Neural progenitor cell (in vitro differentiated cells): ENCODE measurements at regions not wholly inside any gene's neighbourhood (a gene's known extent, or its start where the extent isn't known, plus 50 kb on each side); places are given as distances from the start of the nearest gene placed in this dataset.

Experiments used
- DNase-seq: peaks from one replicate; pipeline ENCODE4 v3.0.0-alpha.2; 2016; ENCODE audit warnings: low spot score
- H2AFZ ChIP-seq: fragments of 200-600 bp; sonication (generic); replicated peaks from 2 replicates; pipeline ENCODE4 v1.6.1; 2016; ENCODE audit warnings: antibody characterized with exemption
- H3F3A ChIP-seq: fragments of 200-600 bp; sonication (generic); 2 replicates; pipeline ENCODE4 v1.6.1; 2016; ENCODE audit warnings: antibody characterized with exemption, low read depth
- H3K27ac ChIP-seq: fragments of 200-600 bp; sonication (generic); 2 replicates; pipeline ENCODE4 v1.5.1; 2016; ENCODE audit warnings: mild to moderate bottlenecking
- H3K27me3 ChIP-seq: fragments of 200-600 bp; sonication (generic); 2 replicates; pipeline ENCODE4 v1.6.1; 2016; ENCODE audit warnings: mild to moderate bottlenecking, moderate library complexity
- H3K36me3 ChIP-seq: fragments of 200-600 bp; sonication (generic); 2 replicates; pipeline ENCODE4 v1.5.1; 2016
- H3K4me1 ChIP-seq: fragments of 200-600 bp; sonication (generic); 2 replicates; pipeline ENCODE4 v1.6.1; 2016; ENCODE audit warnings: mixed run types
- H3K4me2 ChIP-seq: fragments of 200-600 bp; sonication (generic); 2 replicates; pipeline ENCODE4 v1.6.1; 2016
- H3K4me3 ChIP-seq: fragments of 200-600 bp; sonication (generic); 2 replicates; pipeline ENCODE4 v1.5.1; 2016
- H3K79me2 ChIP-seq: fragments of 200-600 bp; sonication (generic); 2 replicates; pipeline ENCODE4 v1.6.1; 2016; ENCODE audit warnings: low read depth
- H3K9ac ChIP-seq: fragments of 200-600 bp; sonication (generic); 2 replicates; pipeline ENCODE4 v1.6.1; 2016
- H3K9me3 ChIP-seq: fragments of 200-600 bp; sonication (generic); 2 replicates; pipeline ENCODE4 v1.5.1; 2016; ENCODE audit warnings: low read depth
- H4K20me1 ChIP-seq: fragments of 200-600 bp; sonication (generic); 2 replicates; pipeline ENCODE4 v1.6.1; 2016; ENCODE audit warnings: low read depth
- H3K27ac Mint-ChIP-seq: 3 replicates; pipeline ENCODE4 v1.8.0; 2021; ENCODE audit warnings: mixed read lengths
- H3K27me3 Mint-ChIP-seq: 2 replicates; pipeline ENCODE4 v1.8.0; 2022; ENCODE audit warnings: low read depth, mild to moderate bottlenecking, inconsistent platforms, moderate library complexity, mixed read lengths; ENCODE audit not compliant: insufficient read depth
- H3K36me3 Mint-ChIP-seq: 3 replicates; pipeline ENCODE4 v1.8.0; 2021; ENCODE audit warnings: mixed read lengths
- H3K4me1 Mint-ChIP-seq: 3 replicates; pipeline ENCODE4 v1.8.0; 2021; ENCODE audit warnings: mixed read lengths
- H3K4me3 Mint-ChIP-seq: 3 replicates; pipeline ENCODE4 v1.8.0; 2021; ENCODE audit warnings: mild to moderate bottlenecking, moderate library complexity, mixed read lengths
- H3K9me3 Mint-ChIP-seq: 3 replicates; pipeline ENCODE4 v1.8.0; 2020; ENCODE audit warnings: mixed read lengths
- CTCF ChIP-seq: fragments of 200-600 bp; sonication (generic); IDR thresholded peaks from 2 replicates; pipeline ENCODE4 v1.5.1; 2017; ENCODE audit warnings: antibody characterized with exemption, mild to moderate bottlenecking
- EZH2 ChIP-seq: fragments of 200-600 bp; sonication (generic); IDR thresholded peaks from 2 replicates; pipeline ENCODE4 v1.6.1; 2017; ENCODE audit warnings: antibody characterized with exemption, mild to moderate bottlenecking, moderate library complexity
- EZH2phosphoT487 ChIP-seq: fragments of 200-600 bp; sonication (generic); IDR thresholded peaks from 2 replicates; pipeline ENCODE4 v1.6.1; 2017; ENCODE audit warnings: antibody characterized with exemption

GRCh38 chr2:234565201-234565600 is 68.3 kb upstream of the ARL4C start:
- H3K9me3 Mint-ChIP-seq, result peaks cover 18% of the 10 kb centered on the region
- no peak overlapping the region for H3K4me3 Mint-ChIP-seq
- no peaks in the 10 kb centered on the region for H3K79me2 ChIP-seq
- H3K36me3 Mint-ChIP-seq, result peaks cover 2% of the 10 kb centered on the region
- DNase-seq, result no peak
- H4K20me1 ChIP-seq, result no peaks in the 10 kb centered on the region
- H3K4me1 Mint-ChIP-seq, result peaks cover 46% of the 10 kb centered on the region
- no peak overlapping the region for H3K27ac ChIP-seq
- H3K27ac Mint-ChIP-seq, result peak overlapping the region; percentile 90
- H3F3A ChIP-seq, result no peaks in the 10 kb centered on the region
- H3K4me2 ChIP-seq, result no peak overlapping the region
- TF ChIP-seq EZH2phosphoT487 (no peak), EZH2 (no peak), CTCF (no peak)
- no peaks in the 10 kb centered on the region for H3K36me3 ChIP-seq
- H3K9ac ChIP-seq, result no peak overlapping the region
- peaks cover 8% of the 10 kb centered on the region for H3K27me3 Mint-ChIP-seq
- no peak overlapping the region for H3K4me3 ChIP-seq
- H3K4me1 ChIP-seq, result peaks cover 12% of the 10 kb centered on the region
- H2AFZ ChIP-seq, result no peak overlapping the region
- no peaks in the 10 kb centered on the region for H3K27me3 ChIP-seq
- H3K9me3 ChIP-seq, result peaks cover 5% of the 10 kb centered on the region

- peaks cover 41% of the 10 kb centered on the region for H3K4me1 Mint-ChIP-seq
- peak overlapping the region; percentile 14 for H3K27ac Mint-ChIP-seq
- TF ChIP-seq EZH2phosphoT487, result no peak
- peak; percentile 9 for TF ChIP-seq CTCF
- Histone ChIP-seq H3K27ac (no peak overlapping the region), H3K4me2 (no peak overlapping the region), H3K79me2 (no peaks in the 10 kb centered on the region), H3F3A (no peaks in the 10 kb centered on the region), H3K27me3 (no peaks in the 10 kb centered on the region), H3K9ac (no peak overlapping the region), H4K20me1 (no peaks in the 10 kb centered on the region), H3K36me3 (no peaks in the 10 kb centered on the region), H3K4me3 (no peak overlapping the region), H2AFZ (no peak overlapping the region), H3K9me3 (peaks cover 5% of the 10 kb centered on the region), H3K4me1 (peaks cover 12% of the 10 kb centered on the region)
- DNase-seq, result no peak
- no peak overlapping the region for H3K4me3 Mint-ChIP-seq
- peaks cover 2% of the 10 kb centered on the region for H3K36me3 Mint-ChIP-seq
- H3K9me3 Mint-ChIP-seq, result peaks cover 23% of the 10 kb centered on the region
- H3K27me3 Mint-ChIP-seq, result peaks cover 8% of the 10 kb centered on the region
Observed at GRCh38 chr2:234564699-234565098, 67.8 kb upstream of the ARL4C start.

- TF ChIP-seq EZH2 (no peak), CTCF (no peak), EZH2phosphoT487 (no peak)
- Mint-ChIP-seq H3K4me1 (peaks cover 10% of the 10 kb centered on the region), H3K27ac (no peak overlapping the region), H3K9me3 (peaks cover 28% of the 10 kb centered on the region), H3K36me3 (peaks cover 2% of the 10 kb centered on the region), H3K27me3 (peaks cover 15% of the 10 kb centered on the region), H3K4me3 (no peak overlapping the region)
- H3F3A ChIP-seq, result no peaks in the 10 kb centered on the region
- no peak for DNase-seq
- no peak overlapping the region for H3K4me3 ChIP-seq
- no peak overlapping the region for H3K9ac ChIP-seq
- no peak overlapping the region for H2AFZ ChIP-seq
- H4K20me1 ChIP-seq, result no peaks in the 10 kb centered on the region
- H3K9me3 ChIP-seq, result peaks cover 5% of the 10 kb centered on the region
- H3K4me2 ChIP-seq, result no peak overlapping the region
- peaks cover 2% of the 10 kb centered on the region for H3K4me1 ChIP-seq
- H3K27me3 ChIP-seq, result no peaks in the 10 kb centered on the region
- H3K27ac ChIP-seq, result no peak overlapping the region
- H3K36me3 ChIP-seq, result no peaks in the 10 kb centered on the region
- H3K79me2 ChIP-seq, result no peaks in the 10 kb centered on the region
Observed at GRCh38 chr2:234559609-234560008, 62.7 kb upstream of the ARL4C start.

GRCh38 chr2:234558642-234559041 is 61.8 kb upstream of the ARL4C start:
- Histone ChIP-seq H3K9me3 (peaks cover 5% of the 10 kb centered on the region), H3K79me2 (no peaks in the 10 kb centered on the region), H3K9ac (no peak overlapping the region), H3K4me2 (no peak overlapping the region), H3K4me3 (no peak overlapping the region), H3K4me1 (no peaks in the 10 kb centered on the region), H3K27ac (no peak overlapping the region), H2AFZ (no peak overlapping the region), H3K27me3 (no peaks in the 10 kb centered on the region), H3K36me3 (no peaks in the 10 kb centered on the region), H4K20me1 (no peaks in the 10 kb centered on the region), H3F3A (no peaks in the 10 kb centered on the region)
- Mint-ChIP-seq H3K27me3 (peaks cover 15% of the 10 kb centered on the region), H3K27ac (no peak overlapping the region), H3K4me3 (no peak overlapping the region), H3K4me1 (peaks cover 8% of the 10 kb centered on the region), H3K9me3 (peaks cover 32% of the 10 kb centered on the region), H3K36me3 (peaks cover 4% of the 10 kb centered on the region)
- no peak for TF ChIP-seq CTCF
- no peak for TF ChIP-seq EZH2phosphoT487
- no peak for TF ChIP-seq EZH2
- DNase-seq, result no peak
